Endodermal cell (in vitro differentiated cells): ENCODE measurements at regions not wholly inside any gene's neighbourhood (a gene's known extent, or its start where the extent isn't known, plus 50 kb on each side); places are given as distances from the start of the nearest gene placed in this dataset.

Experiments
- DNase-seq: peaks from one replicate; pipeline ENCODE4 v3.0.0-alpha.2; 2017
- H3K27ac ChIP-seq: 2 replicates; pipeline ENCODE4 v1.5.1; 2013; ENCODE audit warnings: mild to moderate bottlenecking, low read depth, low read length, moderate library complexity
- H3K27me3 ChIP-seq: 2 replicates; pipeline ENCODE4 v1.6.1; 2013; ENCODE audit warnings: mild to moderate bottlenecking, low read length, moderate library complexity; ENCODE audit not compliant: insufficient read depth, control insufficient read depth, poor library complexity, severe bottlenecking
- H3K36me3 ChIP-seq: 2 replicates; pipeline ENCODE4 v1.7.0; 2013; ENCODE audit warnings: mild to moderate bottlenecking, low read length, moderate library complexity; ENCODE audit not compliant: control insufficient read depth, insufficient read depth
- H3K4me1 ChIP-seq: one replicate; pipeline ENCODE4 v1.7.0; 2013; ENCODE audit warnings: low read length; ENCODE audit not compliant: control insufficient read depth, insufficient read depth
- H3K4me3 ChIP-seq: 2 replicates; pipeline ENCODE4 v1.5.1; 2013; ENCODE audit warnings: mild to moderate bottlenecking, low read length, moderate library complexity
- H3K9ac ChIP-seq: 2 replicates; pipeline ENCODE4 v1.6.1; 2013; ENCODE audit warnings: mild to moderate bottlenecking, low read length, moderate library complexity; ENCODE audit not compliant: poor library complexity, severe bottlenecking; ENCODE audit errors: extremely low read depth
- H3K9me3 ChIP-seq: 2 replicates; pipeline ENCODE4 v1.6.1; 2013; ENCODE audit warnings: mild to moderate bottlenecking, low read length, moderate library complexity; ENCODE audit not compliant: control insufficient read depth
- H3K27ac Mint-ChIP-seq: 2 replicates; pipeline ENCODE4 v1.8.0; 2020; ENCODE audit warnings: mixed read lengths
- H3K27me3 Mint-ChIP-seq: 2 replicates; pipeline ENCODE4 v1.8.0; 2021; ENCODE audit warnings: mild to moderate bottlenecking, mixed read lengths; ENCODE audit not compliant: insufficient read depth
- H3K36me3 Mint-ChIP-seq: 2 replicates; pipeline ENCODE4 v1.8.0; 2020; ENCODE audit warnings: low read depth, mixed read lengths
- H3K4me1 Mint-ChIP-seq: 2 replicates; pipeline ENCODE4 v1.8.0; 2020; ENCODE audit warnings: mixed read lengths
- H3K4me3 Mint-ChIP-seq: 2 replicates; pipeline ENCODE4 v1.8.0; 2020; ENCODE audit warnings: mild to moderate bottlenecking, moderate library complexity, mixed read lengths
- H3K9me3 Mint-ChIP-seq: 2 replicates; pipeline ENCODE4 v1.8.0; 2020; ENCODE audit warnings: mild to moderate bottlenecking, mixed read lengths
- WGBS, 2 experiments: methylation state at CpG; one replicate each; pipeline versions ENCODE4 v1.1.5 to v1.1.7; 2013; ENCODE audit warnings: missing lambda C conversion rate in 2 of 2, mixed read lengths in 1 of 2; ENCODE audit not compliant: insufficient coverage in 1 of 2, insufficient read length in 1 of 2; 5-methylcytosine and 5-hydroxymethylcytosine counted together
- TF ChIP-seq, protein P1 (sequence below): fragments of 200-600 bp; sonication (generic); conservative IDR thresholded peaks from 2 replicates; pipeline ENCODE4 v1.5.0; 2021; ENCODE audit warnings: antibody characterized with exemption, mild to moderate bottlenecking

DNA sequence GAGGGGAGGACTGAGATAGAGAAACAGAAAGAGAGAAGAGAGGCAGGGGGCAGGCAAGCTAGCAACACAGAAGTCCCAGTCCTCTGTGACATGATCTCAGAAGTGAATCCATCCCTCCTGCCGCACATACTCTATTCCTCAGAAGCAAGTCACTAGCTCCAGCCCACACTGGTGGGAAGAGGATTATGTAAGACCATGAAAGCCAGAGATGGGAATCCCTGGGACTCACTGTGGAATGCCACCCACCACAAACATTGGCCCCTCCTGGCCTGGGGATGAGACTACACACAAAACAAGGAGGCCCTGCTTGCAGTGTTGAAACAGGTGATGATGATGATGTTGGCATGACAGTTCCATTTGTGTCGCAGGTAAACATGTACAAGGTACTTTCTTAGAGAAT lies 419.9 kb downstream of the IRS2 start:
- no peaks in the 10 kb centered on the region for H3K36me3 Mint-ChIP-seq
- Histone ChIP-seq H3K27me3 (no peaks in the 10 kb centered on the region), H3K36me3 (no peaks in the 10 kb centered on the region), H3K4me1 (peaks cover 2% of the 10 kb centered on the region), H3K4me3 (no peak overlapping the region), H3K27ac (no peak overlapping the region), H3K9me3 (peaks cover 8% of the 10 kb centered on the region), H3K9ac (no peak overlapping the region)
- peaks cover 3% of the 10 kb centered on the region for H3K27me3 Mint-ChIP-seq
- TF ChIP-seq, protein P1, sequence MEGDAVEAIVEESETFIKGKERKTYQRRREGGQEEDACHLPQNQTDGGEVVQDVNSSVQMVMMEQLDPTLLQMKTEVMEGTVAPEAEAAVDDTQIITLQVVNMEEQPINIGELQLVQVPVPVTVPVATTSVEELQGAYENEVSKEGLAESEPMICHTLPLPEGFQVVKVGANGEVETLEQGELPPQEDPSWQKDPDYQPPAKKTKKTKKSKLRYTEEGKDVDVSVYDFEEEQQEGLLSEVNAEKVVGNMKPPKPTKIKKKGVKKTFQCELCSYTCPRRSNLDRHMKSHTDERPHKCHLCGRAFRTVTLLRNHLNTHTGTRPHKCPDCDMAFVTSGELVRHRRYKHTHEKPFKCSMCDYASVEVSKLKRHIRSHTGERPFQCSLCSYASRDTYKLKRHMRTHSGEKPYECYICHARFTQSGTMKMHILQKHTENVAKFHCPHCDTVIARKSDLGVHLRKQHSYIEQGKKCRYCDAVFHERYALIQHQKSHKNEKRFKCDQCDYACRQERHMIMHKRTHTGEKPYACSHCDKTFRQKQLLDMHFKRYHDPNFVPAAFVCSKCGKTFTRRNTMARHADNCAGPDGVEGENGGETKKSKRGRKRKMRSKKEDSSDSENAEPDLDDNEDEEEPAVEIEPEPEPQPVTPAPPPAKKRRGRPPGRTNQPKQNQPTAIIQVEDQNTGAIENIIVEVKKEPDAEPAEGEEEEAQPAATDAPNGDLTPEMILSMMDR, result no peak
- H3K4me3 Mint-ChIP-seq, result no peak overlapping the region
- DNase-seq, result no peak
- 83% methylated on average over 2 of the region's 2 CpGs; no CpG with 5 or more reads in 1 of the 2 experiments for WGBS, 2 experiments
- peaks cover 3% of the 10 kb centered on the region for H3K9me3 Mint-ChIP-seq
- no peaks in the 10 kb centered on the region for H3K4me1 Mint-ChIP-seq
- no peak overlapping the region for H3K27ac Mint-ChIP-seq

DNA sequence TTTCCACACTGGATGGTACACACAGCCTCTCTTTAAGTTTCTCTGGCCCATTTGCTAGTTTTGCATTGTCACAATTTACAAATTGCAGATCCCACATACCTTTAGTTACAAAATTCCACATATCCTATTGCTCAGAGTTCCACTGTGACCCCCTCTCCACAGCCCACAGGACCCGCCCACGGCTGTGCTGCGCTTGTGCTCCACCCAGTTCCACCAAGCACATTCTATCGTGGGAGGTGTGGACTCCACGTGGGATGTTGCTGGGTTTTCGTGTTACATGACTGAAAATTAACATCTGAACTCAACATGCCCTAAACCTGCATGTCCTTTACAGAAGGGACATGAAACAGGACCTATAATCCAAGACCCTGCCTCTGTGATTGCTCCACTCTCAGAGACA lies 423.0 kb downstream of the IRS2 start:
- DNase-seq, result no peak
- H3K4me1 ChIP-seq, result peaks cover 2% of the 10 kb centered on the region
- H3K27ac Mint-ChIP-seq, result no peak overlapping the region
- no peaks in the 10 kb centered on the region for H3K36me3 Mint-ChIP-seq
- H3K4me1 Mint-ChIP-seq, result no peaks in the 10 kb centered on the region
- no peak overlapping the region for H3K4me3 Mint-ChIP-seq
- TF ChIP-seq, protein P1, result no peak
- H3K9me3 Mint-ChIP-seq, result peaks cover 3% of the 10 kb centered on the region
- no peak overlapping the region for H3K27ac ChIP-seq
- 86 to 89% methylated on average over 6 of the region's 6 CpGs for WGBS, 2 experiments
- H3K27me3 Mint-ChIP-seq, result no peaks in the 10 kb centered on the region
- H3K27me3 ChIP-seq, result no peaks in the 10 kb centered on the region
- H3K9me3 ChIP-seq, result peaks cover 8% of the 10 kb centered on the region
- H3K36me3 ChIP-seq, result no peaks in the 10 kb centered on the region
- no peak overlapping the region for H3K9ac ChIP-seq
- no peak overlapping the region for H3K4me3 ChIP-seq

DNA sequence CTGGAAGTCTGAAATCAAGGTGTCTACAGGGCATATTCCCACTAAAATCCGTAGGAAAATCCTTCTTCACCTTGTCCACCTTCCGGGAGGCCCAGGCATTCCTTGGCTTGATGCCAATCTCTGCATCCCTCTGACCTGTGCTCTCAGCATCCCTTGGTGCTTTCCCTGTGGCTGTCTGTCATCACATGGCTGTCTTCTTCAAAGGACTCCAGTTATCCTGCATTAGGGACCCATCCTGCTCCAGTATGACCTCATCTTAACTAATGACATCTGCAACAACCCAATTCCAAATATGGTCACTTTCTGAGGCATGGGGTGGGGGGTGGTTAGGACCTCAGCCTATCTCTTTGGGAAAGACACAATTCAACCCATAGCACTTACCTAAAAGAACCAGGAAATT lies 423.8 kb downstream of the IRS2 start:
- 84 to 93% methylated on average over 2 of the region's 2 CpGs for WGBS, 2 experiments
- no peaks in the 10 kb centered on the region for H3K36me3 ChIP-seq
- no peak overlapping the region for H3K27ac ChIP-seq
- H3K4me1 ChIP-seq, result peaks cover 5% of the 10 kb centered on the region
- Mint-ChIP-seq H3K9me3 (peaks cover 3% of the 10 kb centered on the region), H3K4me3 (no peak overlapping the region), H3K4me1 (peaks cover 5% of the 10 kb centered on the region), H3K27ac (no peak overlapping the region), H3K36me3 (no peaks in the 10 kb centered on the region), H3K27me3 (peaks cover 2% of the 10 kb centered on the region)
- H3K9ac ChIP-seq, result no peak overlapping the region
- no peaks in the 10 kb centered on the region for H3K27me3 ChIP-seq
- no peak overlapping the region for H3K4me3 ChIP-seq
- H3K9me3 ChIP-seq, result peaks cover 8% of the 10 kb centered on the region
- TF ChIP-seq, protein P1, result no peak
- no peak for DNase-seq
